ENCODE measurements at regions not wholly inside any gene's neighbourhood (a gene's known extent, or its start where the extent isn't known, plus 50 kb on each side); places are given as distances from the start of the nearest gene placed in this dataset.
"Not testable (repeated sequence)": the region's sequence is repeated elsewhere in the genome, so short reads cannot be mapped to it uniquely, and the experiment has no call there.

DNA sequence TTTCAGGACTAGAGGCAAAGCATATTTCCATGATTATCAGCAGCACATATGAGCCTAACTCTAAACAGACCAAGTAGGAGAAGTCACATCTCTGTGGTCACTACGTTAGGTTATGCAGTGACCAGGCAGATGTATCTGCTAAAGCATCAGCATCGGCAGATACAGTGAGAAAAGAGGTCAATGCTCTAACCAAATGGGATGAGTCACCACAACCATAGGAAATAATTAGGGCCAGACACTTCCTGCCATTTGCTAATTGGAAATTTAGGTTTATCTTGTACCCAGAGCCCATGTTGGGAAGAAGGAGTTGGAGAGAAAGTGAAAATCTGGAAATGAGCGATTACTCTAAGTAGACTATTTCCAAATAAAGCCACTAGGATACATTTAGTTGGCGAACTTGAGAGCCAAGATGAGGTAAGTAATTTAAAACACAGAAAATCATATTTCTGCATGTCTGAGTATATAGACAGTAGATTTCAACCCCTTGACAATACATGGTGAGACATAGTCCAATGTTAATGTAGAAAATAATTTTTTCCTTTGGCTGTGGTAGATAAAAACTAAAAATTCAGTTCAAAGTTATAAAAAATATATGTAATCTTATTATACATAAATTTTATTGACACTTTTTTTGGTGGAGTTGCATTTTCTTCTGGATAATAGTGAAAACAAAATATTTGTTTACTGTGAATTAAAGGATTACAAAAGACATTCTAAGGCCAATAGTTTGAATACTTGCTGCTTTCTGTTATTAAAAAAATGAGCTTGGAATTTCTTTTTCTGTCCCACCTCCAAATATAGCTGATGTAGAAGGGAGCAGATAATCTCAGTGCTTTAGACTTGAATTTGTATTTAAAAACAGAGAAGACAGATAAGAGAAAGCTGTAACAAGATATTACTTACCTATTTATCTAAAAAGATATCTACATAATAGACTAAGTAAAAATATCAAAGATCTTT lies 104.4 kb upstream of the CSNK1A1L start:
- DNase-seq, result no peak

DNA sequence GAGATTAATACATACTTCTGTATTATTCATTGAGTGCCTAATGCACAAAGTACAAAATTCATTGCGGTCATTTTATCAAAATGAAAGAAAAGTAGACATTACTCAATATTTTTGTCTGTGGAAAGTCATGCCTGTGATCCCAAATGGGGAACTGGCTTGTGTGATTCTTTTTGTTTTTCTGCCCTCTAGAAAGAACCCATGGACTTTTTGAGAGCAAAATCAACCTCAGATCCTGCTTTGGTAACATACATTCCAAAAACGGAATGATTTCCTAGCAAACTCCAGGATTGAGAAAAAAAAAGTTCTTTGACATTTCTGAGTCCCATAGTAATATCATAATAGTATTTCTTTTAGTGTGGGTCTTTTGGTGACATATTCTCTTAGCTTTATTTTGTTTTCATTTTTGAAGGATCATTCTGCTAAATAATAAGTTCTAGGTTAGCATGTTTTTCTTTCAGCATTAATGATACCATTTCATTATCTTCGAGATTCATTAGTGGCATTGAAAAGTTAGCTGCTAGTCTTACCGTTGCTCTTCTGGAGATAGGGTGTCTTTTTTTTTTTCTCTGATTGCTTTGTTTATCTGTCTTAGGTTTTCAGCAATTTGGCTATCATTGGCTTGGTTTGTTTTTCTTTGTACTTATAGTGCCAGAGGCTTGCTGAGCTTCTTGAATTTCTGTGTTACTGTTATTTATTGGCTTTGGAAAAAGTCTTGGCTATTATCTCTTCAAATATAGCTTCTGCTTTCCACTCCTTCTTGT lies 102.4 kb upstream of the CSNK1A1L start:
- DNase-seq, result no peak

DNA sequence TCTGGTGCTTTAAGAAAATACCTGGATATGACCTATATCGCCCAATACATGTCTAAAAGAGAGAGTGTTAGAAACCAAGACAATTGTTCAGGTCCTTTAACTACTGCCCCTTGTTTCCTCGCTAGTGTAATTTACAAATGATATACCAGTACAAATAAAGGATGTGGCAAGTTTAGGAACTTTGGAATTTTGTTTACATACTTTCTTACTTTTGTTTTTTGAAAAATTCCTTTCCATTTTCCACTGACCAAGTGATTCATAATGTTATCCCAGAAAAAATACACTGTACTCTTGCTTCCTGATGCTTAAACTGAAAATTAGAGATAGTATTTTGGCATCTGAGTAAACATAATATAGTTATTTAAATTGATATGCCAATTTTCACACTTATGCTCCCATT lies 96.8 kb upstream of the CSNK1A1L start:
- DNase-seq, result no peak

DNA sequence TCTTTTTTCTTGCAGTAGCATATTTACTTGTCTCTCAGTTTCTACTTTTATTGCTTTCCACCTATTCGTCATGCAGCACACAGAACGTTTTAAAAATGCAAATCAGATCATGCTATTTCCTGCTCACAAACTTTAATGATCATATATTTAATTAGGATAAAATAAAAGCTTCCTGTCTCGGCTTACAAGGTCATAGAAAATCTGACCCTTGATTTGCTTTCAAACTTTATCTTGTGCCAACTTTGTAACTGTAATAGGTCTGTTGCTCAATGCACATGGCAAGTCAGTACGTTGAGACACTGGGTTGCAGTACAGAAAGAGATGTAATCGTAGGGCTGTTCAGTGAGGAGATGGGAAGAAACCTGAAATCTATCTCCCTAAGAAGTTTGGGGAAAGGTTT lies 95.6 kb upstream of the CSNK1A1L start:
- no peak for DNase-seq

DNA sequence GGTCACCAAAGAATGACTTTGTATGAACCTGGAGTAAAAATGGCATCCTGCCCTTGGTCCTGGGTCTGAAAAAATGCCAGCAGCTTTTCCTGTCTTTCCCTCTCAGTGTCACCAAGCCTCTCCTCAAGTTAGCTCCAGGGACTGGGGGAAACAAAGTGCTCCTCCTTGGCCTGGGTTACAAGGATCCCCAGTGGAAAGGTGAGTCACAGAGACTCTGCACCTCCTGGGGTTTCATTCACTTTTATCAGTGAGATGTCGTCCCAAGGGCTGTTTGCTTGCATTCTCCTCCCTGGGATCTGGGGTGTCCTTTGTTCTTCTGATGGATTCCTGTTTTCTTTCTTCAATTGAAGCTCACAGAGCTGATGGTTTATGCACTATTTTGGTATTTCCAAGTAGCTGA lies 93.2 kb upstream of the CSNK1A1L start:
- DNase-seq, result no peak

DNA sequence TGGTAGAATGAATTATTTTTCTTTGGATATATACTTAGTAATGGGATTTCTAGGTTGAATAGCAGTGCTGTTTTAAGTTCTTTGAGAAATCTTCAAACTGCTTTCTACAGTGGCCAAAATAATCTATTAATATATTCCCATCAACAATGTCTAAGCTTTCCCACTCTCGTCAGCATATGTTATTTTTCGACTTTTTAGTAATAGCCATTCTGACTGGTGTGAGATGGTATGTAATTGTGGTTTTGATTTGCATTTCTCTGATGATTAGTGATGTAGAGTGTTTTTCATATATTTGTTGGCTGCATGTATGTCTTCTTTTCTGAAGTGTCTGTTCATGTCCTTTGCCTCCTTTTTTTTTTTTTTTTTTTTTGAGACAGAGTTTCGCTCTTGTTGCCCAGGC lies 90.2 kb upstream of the CSNK1A1L start:
- no peak for DNase-seq

DNA sequence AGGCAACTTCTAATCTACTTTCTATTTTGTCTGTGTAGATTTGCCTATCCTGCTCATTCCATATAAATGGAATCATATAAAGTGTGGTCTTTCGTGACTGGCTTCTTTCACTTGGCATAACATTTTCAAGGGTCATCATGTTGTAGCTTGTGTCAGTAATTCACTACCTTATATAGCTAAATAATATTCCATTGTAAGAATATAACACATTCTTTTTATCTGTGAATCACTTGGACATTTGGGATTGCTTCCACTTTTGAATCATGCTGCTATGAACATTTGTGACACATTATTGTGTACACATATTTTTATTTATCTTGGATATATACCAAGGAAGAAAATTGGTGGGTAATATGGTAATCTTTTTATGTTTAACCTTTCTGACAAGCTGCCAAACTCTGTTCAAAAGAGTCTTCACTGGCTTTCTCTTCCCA lies 89.0 kb upstream of the CSNK1A1L start:
- peak; percentile 16 for DNase-seq

DNA sequence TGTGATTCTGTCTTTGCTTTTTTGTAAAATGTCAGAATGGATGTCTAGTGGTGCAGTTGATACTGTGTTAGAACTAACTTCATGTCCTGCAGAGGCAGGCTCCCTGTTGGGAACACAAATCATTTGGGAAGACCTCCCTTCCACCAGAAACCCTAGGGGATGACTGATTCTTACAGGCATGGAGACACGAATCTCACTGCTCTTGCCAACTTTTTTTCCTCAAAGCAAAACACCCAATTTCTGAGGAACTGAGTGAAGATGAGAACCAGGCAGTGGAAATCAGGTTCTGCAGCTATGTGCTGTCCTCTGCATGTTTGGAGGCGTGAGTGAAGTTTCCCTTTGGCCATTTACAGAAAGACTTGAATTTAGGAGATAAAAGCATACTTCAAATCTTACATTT lies 87.5 kb upstream of the CSNK1A1L start:
- no peak for DNase-seq

DNA sequence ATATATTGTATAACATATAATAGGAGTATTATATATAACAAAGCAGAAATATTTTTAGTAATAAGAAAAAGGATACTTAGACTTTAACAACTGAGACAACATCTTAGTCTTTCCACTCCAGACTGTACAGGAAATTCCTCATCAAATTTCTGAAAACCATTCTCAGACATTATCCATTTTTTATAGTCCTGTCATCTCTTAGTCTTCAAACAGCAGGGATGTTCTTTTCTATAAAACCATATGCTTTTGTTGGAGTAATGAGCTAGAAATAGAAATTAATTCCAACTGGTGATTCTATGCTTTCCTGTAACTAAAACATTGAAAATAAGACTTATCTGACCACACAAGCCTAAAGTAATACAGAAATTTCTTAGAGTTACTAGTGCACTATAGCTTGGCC lies 82.2 kb upstream of the CSNK1A1L start:
- DNase-seq, result no peak

DNA sequence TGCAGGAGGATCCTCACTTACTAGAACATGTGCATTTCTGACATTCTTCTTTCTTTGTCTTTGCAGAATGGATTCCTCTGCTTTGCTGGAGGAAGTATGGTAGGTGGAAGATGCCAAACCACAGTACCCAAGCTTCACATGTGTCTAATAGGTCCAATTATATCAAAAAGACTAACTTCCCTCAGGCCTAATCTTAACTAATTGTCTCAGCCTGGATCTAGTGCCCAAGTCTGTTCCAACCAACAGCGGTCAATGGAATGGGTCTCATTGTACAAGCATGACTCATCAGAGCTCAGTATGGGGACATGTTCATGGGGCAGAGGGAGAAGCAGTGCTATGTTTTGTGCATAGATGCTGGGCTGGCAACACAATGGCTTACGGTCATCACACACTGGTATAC lies 81.6 kb upstream of the CSNK1A1L start:
- no peak for DNase-seq

DNA sequence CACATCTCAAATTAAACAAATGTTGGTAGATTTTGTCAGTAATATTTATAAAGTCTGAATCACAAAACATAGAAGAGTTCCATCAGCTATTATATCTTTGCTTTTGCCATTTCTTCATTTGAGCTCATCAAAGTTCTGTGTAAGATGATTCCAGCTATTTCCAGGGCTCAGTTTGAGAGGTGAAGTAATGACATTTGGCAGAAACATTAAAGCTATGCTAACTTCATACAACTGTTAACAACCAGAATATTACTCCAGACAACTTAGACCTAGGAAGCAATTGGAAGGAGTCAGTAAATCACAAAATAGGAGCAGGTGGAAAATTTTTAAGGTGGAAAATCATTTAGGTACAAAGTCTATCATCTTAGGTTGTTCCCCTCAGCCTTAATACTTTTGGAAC lies 76.2 kb upstream of the CSNK1A1L start:
- no peak for DNase-seq

DNA sequence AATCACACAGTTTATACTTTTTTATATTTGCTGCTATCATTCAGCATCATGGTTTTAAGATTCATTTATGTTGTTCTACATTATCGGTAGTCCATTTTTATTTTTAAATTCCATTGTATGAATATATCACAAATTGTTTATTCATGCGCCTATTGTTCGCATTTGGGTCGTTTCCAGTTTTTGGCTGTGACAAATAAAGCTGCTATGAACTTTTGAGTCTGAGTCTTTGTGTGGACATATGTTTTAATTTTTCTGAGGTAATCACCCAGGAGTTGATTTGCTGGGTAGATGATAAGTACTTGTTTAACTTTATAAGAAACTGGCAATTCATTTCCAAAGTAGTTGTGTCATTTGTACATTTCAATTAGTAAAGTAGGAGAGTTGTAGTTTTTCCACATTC lies 74.2 kb upstream of the CSNK1A1L start:
- DNase-seq, result no peak

DNA sequence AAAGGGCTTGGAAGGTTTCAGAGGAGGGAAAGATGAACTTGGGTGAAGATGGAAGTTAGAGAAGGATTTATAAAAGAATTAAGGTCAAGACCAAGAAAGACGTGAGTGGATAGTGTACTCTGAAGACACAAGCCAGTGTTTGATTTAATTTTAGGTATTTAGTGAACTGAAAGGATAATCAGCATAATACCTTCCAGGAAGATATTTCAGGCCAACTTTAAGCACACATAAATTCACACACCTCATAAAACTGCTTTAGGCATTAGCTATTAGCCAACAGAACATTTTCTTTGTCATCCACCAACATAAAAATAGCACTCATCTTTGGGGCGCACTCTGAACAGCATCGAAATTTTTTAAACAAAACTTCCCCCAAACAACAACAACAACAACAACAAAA lies 71.7 kb upstream of the CSNK1A1L start:
- no peak for DNase-seq

DNA sequence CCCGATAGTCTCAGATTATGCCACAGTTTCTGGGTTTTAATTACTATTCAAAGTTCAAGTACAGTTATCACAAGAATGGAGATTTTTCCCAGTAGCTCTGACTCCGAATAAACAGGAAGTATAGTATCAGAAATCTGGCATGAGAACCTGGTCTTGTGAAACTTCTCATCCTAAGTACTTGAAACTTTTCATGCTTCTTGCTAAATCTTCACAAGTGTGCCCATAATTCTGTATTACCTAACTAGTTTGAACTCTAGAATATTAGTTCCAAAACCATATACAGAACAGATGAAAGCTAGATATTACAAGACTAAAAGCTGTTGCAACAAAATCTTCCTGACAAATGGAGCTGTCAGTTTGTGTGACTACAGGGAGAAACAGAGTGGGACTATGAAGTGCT lies 70.5 kb upstream of the CSNK1A1L start:
- DNase-seq, result no peak

DNA sequence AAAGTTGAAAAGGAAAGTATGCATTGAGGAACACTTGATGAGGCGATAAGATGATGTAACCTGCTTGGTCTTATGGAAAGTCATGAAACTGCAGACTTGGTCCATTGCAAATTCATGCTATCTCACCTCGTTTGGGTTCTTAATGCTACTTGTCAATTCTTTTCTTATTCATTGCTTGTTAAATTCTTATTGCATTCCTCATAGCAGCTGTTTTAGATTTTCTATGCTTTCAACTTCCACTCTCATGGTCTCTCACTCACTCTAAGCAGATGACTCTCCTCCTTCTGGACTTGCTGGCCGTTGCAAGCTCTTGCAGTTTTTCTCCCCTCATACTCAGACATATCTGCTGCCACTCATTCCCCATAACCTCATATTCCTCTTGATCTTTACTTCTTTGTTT lies 67.8 kb upstream of the CSNK1A1L start:
- DNase-seq, result no peak

DNA sequence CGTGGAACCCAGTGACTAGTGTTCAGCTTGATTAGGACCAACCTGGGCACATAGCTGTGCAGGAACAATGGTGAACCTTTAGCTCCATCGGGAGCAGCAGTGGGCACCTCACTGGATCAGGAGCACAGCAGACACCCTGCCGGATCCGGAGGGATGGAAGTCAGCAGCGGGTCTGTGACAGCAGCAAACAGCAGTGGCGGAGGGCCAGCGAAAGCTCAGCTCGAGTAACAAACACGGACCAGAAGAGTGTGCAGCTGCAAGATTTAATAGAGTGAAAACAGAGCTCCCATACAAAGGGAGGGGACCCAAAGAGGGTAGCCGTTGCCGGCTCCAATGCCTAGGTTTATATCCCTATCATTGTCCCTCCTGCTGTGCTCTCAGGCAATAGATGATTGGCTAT lies 66.8 kb upstream of the CSNK1A1L start:
- DNase-seq, result not testable (repeated sequence)

DNA sequence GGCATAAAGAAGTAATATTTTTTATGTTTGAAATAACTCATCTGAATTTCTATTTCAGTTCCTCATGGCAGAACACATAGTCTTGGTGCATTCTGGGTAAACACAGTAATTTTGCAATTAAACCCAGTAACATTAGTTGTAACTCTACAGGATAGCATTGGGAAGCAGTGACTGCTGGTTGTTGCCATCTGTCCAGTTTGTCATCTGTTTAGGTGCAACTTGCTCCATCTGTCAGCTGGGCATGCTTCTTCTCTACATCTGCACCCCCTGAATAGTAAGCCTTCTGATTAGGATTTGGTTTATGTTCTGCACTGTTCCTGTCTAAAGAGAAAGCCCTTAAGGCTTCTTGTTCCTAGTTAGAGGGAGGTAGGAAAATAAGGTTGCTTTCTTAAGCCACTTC lies 63.5 kb upstream of the CSNK1A1L start:
- no peak for DNase-seq

DNA sequence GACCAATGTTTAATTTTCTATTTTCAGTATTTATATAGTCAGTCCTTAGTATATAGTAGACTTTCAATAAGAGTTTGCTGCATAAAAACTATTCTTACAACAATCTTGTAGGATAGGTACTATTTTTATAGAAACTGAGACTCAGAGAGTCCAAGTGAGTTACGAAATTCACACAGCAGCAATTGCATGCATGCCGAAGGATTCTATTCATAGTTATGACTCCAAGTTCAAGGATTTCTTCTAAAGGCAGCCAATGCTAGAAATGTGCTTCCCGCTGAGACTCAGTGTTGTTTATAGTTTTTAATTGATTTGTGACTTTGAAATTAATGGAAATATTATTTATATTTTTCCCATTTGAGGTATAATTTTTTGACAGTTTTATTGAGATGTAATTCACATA lies 62.7 kb upstream of the CSNK1A1L start:
- DNase-seq, result no peak

DNA sequence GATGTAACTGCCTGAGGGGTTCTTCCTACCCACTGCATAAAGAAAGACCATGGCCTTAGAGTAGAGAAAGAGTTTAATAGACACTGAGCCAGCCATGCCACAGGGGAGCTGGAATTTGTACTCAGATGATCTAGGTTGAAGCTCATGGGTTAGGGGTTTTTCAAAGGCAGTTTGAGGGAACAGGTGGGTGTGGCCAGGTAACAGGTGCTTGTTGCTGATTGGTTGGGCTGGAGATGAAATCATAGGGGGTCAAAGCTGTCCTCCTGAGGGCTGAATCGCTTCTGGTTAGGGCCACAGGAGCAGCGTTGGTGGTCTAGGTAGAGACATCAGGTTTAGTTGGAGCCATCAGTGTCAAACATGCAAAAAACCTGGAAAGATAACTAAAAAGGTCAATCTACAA lies 59.2 kb upstream of the CSNK1A1L start:
- no peak for DNase-seq

DNA sequence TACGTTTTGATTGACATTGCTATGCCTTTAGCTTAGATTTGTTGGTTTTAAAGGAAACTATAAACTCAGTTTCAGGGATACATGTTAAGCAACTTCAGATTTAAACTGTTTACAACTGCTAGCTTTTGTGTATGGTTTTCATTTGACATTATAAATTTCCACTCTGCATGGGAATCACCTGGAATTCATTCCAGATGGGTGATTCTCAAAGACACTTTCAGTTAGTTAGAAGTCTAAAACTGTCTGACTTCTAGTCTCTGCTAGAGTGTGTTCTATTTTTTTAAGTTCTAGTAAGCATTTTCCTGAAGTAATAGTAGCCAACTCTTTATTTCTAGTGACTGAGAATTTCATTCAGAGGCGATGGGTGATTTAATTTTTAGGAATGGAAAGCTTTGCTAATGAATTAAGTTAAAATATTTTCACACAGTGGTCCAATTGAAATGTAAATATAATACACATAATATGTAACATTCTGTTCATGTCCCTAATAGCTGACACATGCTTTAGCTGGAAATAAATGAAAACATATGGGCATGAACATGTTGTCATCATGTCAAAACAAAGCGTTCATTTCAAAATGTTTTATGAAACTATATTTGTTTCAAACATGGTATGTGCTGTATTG lies 58.3 kb upstream of the CSNK1A1L start:
- DNase-seq, result no peak

DNA sequence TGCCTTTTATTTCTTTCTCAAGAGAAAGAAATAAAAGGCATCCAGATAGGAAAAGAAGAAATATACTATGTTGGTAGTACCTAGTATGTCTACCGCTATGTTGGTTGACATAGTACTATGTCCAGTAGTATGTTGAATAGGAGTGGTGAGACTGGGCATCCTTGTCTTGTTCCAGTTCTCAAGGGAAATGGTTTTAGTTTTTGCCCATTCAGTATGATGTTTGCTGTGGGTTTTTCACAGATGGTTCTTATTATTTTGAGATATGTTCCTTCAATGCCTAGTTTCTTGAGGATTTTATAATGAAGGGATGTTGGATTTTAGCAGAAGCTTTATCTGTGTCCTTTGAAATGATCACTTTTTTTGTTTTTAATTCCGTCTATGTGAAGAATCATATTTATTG lies 53.0 kb upstream of the CSNK1A1L start:
- DNase-seq, result no peak

DNA sequence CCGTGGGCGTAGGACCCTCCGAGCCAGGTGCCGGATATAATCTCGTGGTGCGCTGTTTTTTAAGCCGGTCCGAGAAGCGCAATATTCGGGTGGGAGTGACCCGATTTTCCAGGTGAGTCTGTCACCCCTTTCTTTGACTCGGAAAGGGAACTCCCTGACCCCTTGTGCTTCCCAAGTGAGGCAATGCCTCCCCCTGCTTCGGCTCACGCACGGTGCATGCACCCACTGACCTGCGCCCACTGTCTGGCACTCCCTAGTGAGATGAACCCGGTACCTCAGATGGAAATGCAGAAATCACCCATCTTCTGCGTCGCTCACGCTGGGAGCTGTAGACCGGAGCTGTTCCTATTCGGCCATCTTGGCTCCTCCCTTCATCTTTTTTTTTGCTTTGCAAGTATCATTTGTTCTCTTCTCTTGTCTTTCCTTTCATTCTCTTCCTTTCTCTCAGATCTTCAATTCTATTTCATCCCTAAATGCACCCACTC lies 50.2 kb upstream of the CSNK1A1L start:
- not testable (repeated sequence) for DNase-seq

All from NCI-H748 treated with DMSO at 0.1 percent for 48 hours (cell line).